Mesothelial cell of epicardium (in vitro differentiated cells): ENCODE measurements at regions not wholly inside any gene's neighbourhood (a gene's known extent, or its start where the extent isn't known, plus 50 kb on each side); places are given as distances from the start of the nearest gene placed in this dataset.
A peak's percentile ranks its signal among the peaks of the same experiment; 100 is the strongest.
"Not testable (repeated sequence)": the region's sequence is repeated elsewhere in the genome, so short reads cannot be mapped to it uniquely, and the experiment has no call there.

Source experiments
- DNase-seq, 2 experiments: peaks; one replicate each; pipeline ENCODE4 v3.0.0; 2021; ENCODE audit warnings: low spot score in 2 of 2; ENCODE audit not compliant: unreplicated experiment in 2 of 2
- H3K27ac Mint-ChIP-seq: 2 replicates; pipeline ENCODE4 v1.8.0; 2021; ENCODE audit warnings: mixed read lengths
- H3K27me3 Mint-ChIP-seq: 2 replicates; pipeline ENCODE4 v1.8.0; 2021; ENCODE audit warnings: low read depth, mixed read lengths
- H3K36me3 Mint-ChIP-seq: 2 replicates; pipeline ENCODE4 v1.8.0; 2021; ENCODE audit warnings: mixed read lengths
- H3K4me1 Mint-ChIP-seq: 2 replicates; pipeline ENCODE4 v1.8.0; 2021; ENCODE audit warnings: mixed read lengths
- H3K4me3 Mint-ChIP-seq: 2 replicates; pipeline ENCODE4 v1.8.0; 2021; ENCODE audit warnings: mild to moderate bottlenecking, moderate library complexity, mixed read lengths
- H3K9me3 Mint-ChIP-seq: 2 replicates; pipeline ENCODE4 v1.8.0; 2021; ENCODE audit warnings: mixed read lengths
- TF ChIP-seq, protein P1 (sequence below): fragments of 200-600 bp; sonication (generic); IDR thresholded peaks from one replicate; pipeline ENCODE4 v1.5.0; 2021; ENCODE audit warnings: antibody characterized with exemption; ENCODE audit not compliant: unreplicated experiment

DNA sequence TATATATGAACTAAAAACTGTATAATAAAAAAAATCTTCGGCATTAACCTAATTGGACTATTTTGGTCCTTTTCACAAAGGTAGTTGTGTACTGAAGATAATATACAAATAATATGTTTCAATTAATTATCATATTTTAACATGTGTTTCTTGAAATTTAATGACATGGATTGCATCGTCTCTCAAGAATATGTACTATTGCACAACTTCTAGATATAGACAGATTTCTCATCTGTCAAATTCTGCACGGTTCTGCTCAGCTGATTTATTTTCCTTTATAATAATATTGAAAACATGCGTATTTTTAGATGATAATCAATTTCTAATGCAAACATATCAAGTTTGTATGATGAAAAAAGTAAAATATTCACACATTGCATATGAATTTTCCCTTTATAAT, 498.7 kb upstream of the PABPC4L start:
- Mint-ChIP-seq H3K4me3 (no peak overlapping the region), H3K36me3 (peaks cover 3% of the 10 kb centered on the region), H3K27me3 (no peaks in the 10 kb centered on the region), H3K4me1 (peaks cover 1% of the 10 kb centered on the region), H3K9me3 (peaks cover 15% of the 10 kb centered on the region), H3K27ac (no peak overlapping the region)
- DNase-seq = no peak
- TF ChIP-seq, protein P1, sequence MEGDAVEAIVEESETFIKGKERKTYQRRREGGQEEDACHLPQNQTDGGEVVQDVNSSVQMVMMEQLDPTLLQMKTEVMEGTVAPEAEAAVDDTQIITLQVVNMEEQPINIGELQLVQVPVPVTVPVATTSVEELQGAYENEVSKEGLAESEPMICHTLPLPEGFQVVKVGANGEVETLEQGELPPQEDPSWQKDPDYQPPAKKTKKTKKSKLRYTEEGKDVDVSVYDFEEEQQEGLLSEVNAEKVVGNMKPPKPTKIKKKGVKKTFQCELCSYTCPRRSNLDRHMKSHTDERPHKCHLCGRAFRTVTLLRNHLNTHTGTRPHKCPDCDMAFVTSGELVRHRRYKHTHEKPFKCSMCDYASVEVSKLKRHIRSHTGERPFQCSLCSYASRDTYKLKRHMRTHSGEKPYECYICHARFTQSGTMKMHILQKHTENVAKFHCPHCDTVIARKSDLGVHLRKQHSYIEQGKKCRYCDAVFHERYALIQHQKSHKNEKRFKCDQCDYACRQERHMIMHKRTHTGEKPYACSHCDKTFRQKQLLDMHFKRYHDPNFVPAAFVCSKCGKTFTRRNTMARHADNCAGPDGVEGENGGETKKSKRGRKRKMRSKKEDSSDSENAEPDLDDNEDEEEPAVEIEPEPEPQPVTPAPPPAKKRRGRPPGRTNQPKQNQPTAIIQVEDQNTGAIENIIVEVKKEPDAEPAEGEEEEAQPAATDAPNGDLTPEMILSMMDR = no peak

DNA sequence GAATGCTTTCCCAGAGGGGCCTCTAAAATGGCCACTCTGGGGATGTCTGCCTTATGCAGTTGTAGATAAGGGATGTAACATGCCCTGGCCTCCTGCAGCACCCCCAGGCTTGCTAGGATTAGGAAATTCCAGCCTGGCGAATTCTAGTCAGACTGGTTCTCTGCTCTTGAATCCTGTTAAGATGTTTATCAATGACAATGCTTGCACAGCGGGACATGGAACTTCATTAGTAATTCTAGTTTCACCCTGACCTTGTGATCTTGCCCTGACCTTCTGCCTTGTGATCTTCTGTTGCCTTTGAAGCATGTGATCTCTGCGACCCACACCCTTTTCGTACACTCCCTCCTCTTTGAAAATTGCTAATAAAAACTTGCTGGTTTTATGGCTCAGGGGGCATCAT, 497.2 kb upstream of the PABPC4L start:
- peaks cover 17% of the 10 kb centered on the region for H3K9me3 Mint-ChIP-seq
- not testable (repeated sequence) for H3K4me1 Mint-ChIP-seq, H3K27me3 Mint-ChIP-seq, H3K36me3 Mint-ChIP-seq, H3K4me3 Mint-ChIP-seq, DNase-seq, H3K27ac Mint-ChIP-seq

DNA sequence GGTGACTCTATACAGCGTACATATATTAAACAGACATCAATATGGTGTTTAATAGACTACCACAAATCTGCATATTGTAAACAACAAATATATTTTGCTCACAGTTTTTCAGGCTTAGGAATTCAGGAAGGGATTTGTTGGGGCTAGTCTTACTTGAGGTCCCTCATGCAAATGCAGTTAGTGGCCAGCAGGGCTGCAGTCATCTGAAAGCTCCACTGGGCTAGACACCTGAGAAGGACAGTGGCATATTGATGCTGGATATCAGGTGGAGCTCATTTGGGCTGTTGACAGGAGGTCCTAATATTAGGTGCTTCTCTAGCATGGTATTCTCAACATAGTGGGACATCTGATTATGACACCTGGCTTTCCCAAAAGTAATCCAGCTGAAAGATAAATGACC, 493.8 kb upstream of the PABPC4L start:
- DNase-seq = no peak
- Mint-ChIP-seq H3K4me1 (peaks cover 4% of the 10 kb centered on the region), H3K4me3 (no peak overlapping the region), H3K9me3 (peaks cover 18% of the 10 kb centered on the region), H3K27me3 (no peaks in the 10 kb centered on the region), H3K27ac (no peak overlapping the region), H3K36me3 (peaks cover 3% of the 10 kb centered on the region)
- TF ChIP-seq, protein P1 = peak; percentile 13

DNA sequence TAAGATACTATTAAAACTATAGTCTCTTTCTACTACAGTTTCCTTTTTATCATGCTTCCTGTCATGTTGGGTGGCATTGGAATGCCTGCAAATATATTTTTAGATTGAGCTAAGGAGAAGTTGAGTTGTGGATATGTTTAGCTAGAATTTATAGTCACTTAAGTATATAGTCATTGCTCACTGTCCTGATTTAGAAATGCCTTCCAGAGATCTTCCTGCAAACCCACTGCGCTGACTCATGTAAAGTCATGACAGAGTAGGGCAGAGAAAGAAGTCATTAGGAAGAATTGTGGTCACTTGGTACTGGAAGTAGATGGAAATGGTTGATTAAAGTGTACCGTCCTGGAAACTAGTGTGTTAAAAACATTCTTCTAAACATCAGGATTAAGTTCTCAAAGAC, 490.3 kb upstream of the PABPC4L start:
- TF ChIP-seq, protein P1 = no peak
- H3K4me1 Mint-ChIP-seq = peaks cover 4% of the 10 kb centered on the region

DNA sequence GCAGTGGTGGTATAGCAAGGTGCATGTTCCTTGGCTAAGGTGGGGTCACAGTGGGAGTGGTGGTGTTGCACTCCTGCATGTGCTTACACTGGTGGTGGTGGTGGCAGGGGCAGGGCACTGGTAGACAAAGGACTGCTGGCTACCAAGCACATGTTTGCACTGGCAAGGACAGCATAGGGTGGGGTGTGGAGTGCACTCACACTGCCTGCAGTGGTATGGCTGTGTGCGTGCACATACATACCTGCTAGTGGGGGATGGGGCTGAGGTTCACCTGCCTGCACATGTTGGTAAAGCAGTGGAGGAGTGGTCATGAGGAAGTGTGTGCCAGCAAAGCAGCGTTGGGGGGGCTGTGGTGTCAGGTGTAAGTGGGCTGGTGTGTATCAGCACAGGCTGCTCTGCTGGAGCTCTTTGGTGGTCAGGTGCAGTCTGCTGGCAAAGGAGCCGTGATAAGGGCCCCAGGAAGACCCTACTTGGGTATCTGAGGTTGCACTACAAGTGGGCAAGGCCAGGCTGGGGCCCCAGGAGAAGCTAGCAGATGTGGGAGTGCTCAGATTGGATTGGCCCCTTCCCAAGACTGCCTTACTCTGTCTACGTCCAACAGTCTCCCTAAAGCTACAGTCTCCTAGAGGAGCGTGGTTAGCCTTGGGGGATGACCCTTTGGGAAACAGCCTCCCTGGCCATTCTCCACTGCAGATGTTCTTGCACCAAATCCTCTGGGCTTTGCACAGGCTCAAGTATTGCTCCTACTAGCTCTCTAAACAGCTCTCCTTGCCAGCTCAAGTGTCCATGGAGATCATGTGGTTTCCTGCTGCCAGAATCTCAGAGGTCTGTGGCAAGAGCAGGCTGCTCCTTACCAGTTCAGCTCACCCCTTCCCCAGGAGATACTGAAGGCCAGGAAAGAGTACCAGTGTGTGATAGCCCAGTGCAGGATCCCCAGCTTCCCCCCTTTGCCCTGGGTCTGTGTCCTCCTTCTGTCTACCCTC, 486.3 kb upstream of the PABPC4L start:
- Mint-ChIP-seq H3K27me3 (no peaks in the 10 kb centered on the region), H3K27ac (no peak overlapping the region), H3K9me3 (peaks cover 30% of the 10 kb centered on the region), H3K4me1 (peaks cover 4% of the 10 kb centered on the region), H3K4me3 (no peak overlapping the region), H3K36me3 (peaks cover 1% of the 10 kb centered on the region)
- no peak for DNase-seq
- TF ChIP-seq, protein P1 = no peak

More for the DNA sequence above, 490.3 kb upstream of the PABPC4L start:
- no peak overlapping the region for H3K27ac Mint-ChIP-seq
- H3K4me3 Mint-ChIP-seq = no peak overlapping the region
- peaks cover 12% of the 10 kb centered on the region for H3K9me3 Mint-ChIP-seq
- H3K36me3 Mint-ChIP-seq = no peaks in the 10 kb centered on the region
- DNase-seq = no peak
- no peaks in the 10 kb centered on the region for H3K27me3 Mint-ChIP-seq

DNA sequence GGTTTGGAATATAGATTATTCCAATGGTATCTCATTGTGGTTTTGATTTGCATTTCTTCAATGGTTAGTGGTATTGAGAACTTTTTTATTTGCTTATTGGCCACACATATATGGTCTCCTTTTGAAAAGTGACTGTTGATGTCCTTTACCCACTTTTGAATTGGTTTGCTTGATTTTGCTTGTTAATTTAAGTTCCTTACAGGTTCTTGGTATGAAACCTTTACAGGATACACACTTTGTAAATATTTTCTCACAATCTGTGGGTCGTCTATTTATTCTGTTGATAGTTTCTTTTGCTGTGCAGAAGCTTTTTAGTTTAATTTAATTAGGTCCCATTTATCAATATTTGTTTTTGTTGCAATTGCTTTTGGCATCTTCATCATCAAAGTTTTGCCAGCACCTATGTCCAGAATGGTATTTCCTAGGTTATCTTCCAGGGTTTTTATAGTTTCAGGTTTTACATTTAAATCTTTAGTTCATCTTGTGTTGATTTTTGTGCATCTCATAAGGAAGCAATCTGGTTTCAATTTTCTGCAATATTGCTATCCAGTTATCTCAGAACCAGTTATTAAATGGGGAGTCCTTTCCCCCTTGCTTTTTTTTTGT, 475.7 kb upstream of the PABPC4L start:
- TF ChIP-seq, protein P1 = no peak
- Mint-ChIP-seq H3K36me3 (no peaks in the 10 kb centered on the region), H3K4me3 (no peak overlapping the region), H3K9me3 (peaks cover 19% of the 10 kb centered on the region), H3K4me1 (no peaks in the 10 kb centered on the region), H3K27me3 (no peaks in the 10 kb centered on the region), H3K27ac (no peak overlapping the region)
- DNase-seq = no peak
